HCT116 (cell line): ENCODE measurements at regions not wholly inside any gene's neighbourhood (a gene's known extent, or its start where the extent isn't known, plus 50 kb on each side); places are given as distances from the start of the nearest gene placed in this dataset.

ENCODE experiments used
- ATAC-seq: fragments of 200-7000 bp; cut with Tn5 transposase; 2 replicates; pipeline ENCODE4 v1.9.1; 2020; ENCODE audit warnings: mild to moderate bottlenecking, moderate library complexity
- BruUV-seq: library from RNA; stranded (reverse); fragments of 400-500 nt; replicated peaks from 2 replicates; lab custom pipeline; 2021; lab: Mats Ljungman, UMichigan
- CTCF ChIA-PET: fragments of 300-600 bp; sonication (Branson Sonifier 250); formaldehyde crosslinking; loops from one replicate; lab custom pipeline; 2021; ENCODE audit warnings: antibody characterized with exemption; lab: Charles Lee
- POLR2A ChIA-PET: fragments of 300-600, 350-600 bp; sonication (Branson Sonifier 250); formaldehyde crosslinking; loops from one replicate; lab custom pipeline; 2021; ENCODE audit warnings: antibody characterized with exemption; lab: Charles Lee
- RAD21 ChIA-PET, 2 experiments: fragments of 300-600 bp; sonication (Branson Sonifier 250); formaldehyde crosslinking; loops; one replicate each; lab custom pipeline; 2023; ENCODE audit warnings: low total read pairs in 2 of 2; ENCODE audit not compliant: uncharacterized antibody in 2 of 2, unreplicated experiment in 2 of 2, low non-redundant PET in 1 of 2; lab: Charles Lee
- DNase-seq: peaks from one replicate; pipeline ENCODE4 v3.0.0-alpha.2; 2010; ENCODE audit warnings: low read depth, low spot score
- H2AFZ ChIP-seq: fragments of 200-600 bp; shearing (Covaris generic), sonication (generic); 2 replicates; pipeline ENCODE4 v1.6.1; 2017; ENCODE audit warnings: low read depth, mixed run types, mixed read lengths, antibody characterized with exemption, low read length; ENCODE audit not compliant: poor library complexity, severe bottlenecking
- H3K27ac ChIP-seq: 2 replicates; pipeline ENCODE4 v1.5.1; 2012; ENCODE audit warnings: low read depth, low read length
- H3K27me3 ChIP-seq: fragments of 200-600 bp; sonication (generic); 2 replicates; pipeline ENCODE4 v1.6.1; 2016; ENCODE audit warnings: mixed run types, low read length, mixed read lengths; ENCODE audit not compliant: insufficient read depth
- H3K36me3 ChIP-seq, 2 experiments: fragments of 200-500 bp in 1 of 2; fragments of 200-600 bp in 1 of 2; sonication (Bioruptor generic) in 1 of 2; sonication (generic) in 1 of 2; 2 replicates each; pipeline versions ENCODE4 v1.5.1 to v1.6.1; 2014 to 2016; ENCODE audit warnings: low read length in 2 of 2, inconsistent platforms in 1 of 2, mixed read lengths in 1 of 2, mixed run types in 1 of 2; ENCODE audit not compliant: insufficient read depth in 2 of 2, control insufficient read depth in 1 of 2
- H3K4me1 ChIP-seq, 2 experiments: fragments of 200-600 bp in 1 of 2; sonication (generic) in 1 of 2; 2 replicates each; pipeline versions ENCODE4 v1.5.1 to v1.6.1; 2012 to 2017; ENCODE audit warnings: low read length in 2 of 2, inconsistent platforms in 1 of 2, mild to moderate bottlenecking in 1 of 2, mixed read lengths in 1 of 2, mixed run types in 1 of 2, moderate library complexity in 1 of 2; ENCODE audit not compliant: insufficient read depth in 2 of 2, control insufficient read depth in 1 of 2
- H3K4me2 ChIP-seq: fragments of 200-600 bp; sonication (generic); 2 replicates; pipeline ENCODE4 v1.6.1; 2017; ENCODE audit warnings: mixed run types, low read length, mixed read lengths
- H3K4me3 ChIP-seq, 2 experiments: fragments of 200-600 bp in 1 of 2; sonication (generic) in 1 of 2; replicated peaks in 1 of 2; 2 replicates each; pipeline ENCODE4 v1.5.1; 2011 to 2016; ENCODE audit warnings: low read length in 2 of 2, control low read depth in 1 of 2, low read depth in 1 of 2, mild to moderate bottlenecking in 1 of 2, mixed read lengths in 1 of 2, mixed run types in 1 of 2
- H3K79me2 ChIP-seq: fragments of 200-600 bp; sonication (generic); 2 replicates; pipeline ENCODE4 v1.6.1; 2017; ENCODE audit warnings: mild to moderate bottlenecking, mixed run types, low read length, moderate library complexity, mixed read lengths; ENCODE audit not compliant: insufficient read depth
- H3K9ac ChIP-seq: fragments of 200-600 bp; sonication (generic); 2 replicates; pipeline ENCODE4 v1.6.1; 2016; ENCODE audit warnings: low read length, mixed read lengths
- H3K9me2 ChIP-seq: fragments of 200-600 bp; sonication (generic), shearing (Covaris generic); 2 replicates; pipeline ENCODE4 v1.6.1; 2017; ENCODE audit warnings: mixed run types, mild to moderate bottlenecking, moderate library complexity; ENCODE audit not compliant: insufficient read depth
- H3K9me3 ChIP-seq, 2 experiments: fragments of 200-500 bp in 1 of 2; fragments of 200-600 bp in 1 of 2; sonication (Bioruptor generic) in 1 of 2; sonication (generic) in 1 of 2; 2 replicates each; pipeline ENCODE4 v1.6.1; 2014 to 2017; ENCODE audit warnings: low read length in 2 of 2, mixed read lengths in 2 of 2, inconsistent platforms in 1 of 2, low read depth in 1 of 2, mild to moderate bottlenecking in 1 of 2, mixed run types in 1 of 2, moderate library complexity in 1 of 2; ENCODE audit not compliant: control insufficient read depth in 1 of 2, insufficient read depth in 1 of 2
- H4K20me1 ChIP-seq: fragments of 200-600 bp; sonication (generic), shearing (Covaris generic); 2 replicates; pipeline ENCODE4 v1.6.1; 2017; ENCODE audit warnings: mixed run types, mild to moderate bottlenecking, moderate library complexity; ENCODE audit not compliant: insufficient read depth
- CTCF ChIP-seq, 3 experiments: fragments of 200-600 bp in 1 of 3; sonication (generic) in 1 of 3; IDR thresholded peaks in 2 of 3; conservative IDR thresholded peaks in 1 of 3; 2 replicates each; pipeline ENCODE4 v1.5.1; 2012 to 2017; ENCODE audit warnings: low read depth in 2 of 3, low read length in 2 of 3, antibody characterized with exemption in 1 of 3, borderline replicate concordance in 1 of 3, control low read depth in 1 of 3, mild to moderate bottlenecking in 1 of 3, mixed read lengths in 1 of 3, mixed run types in 1 of 3, moderate library complexity in 1 of 3; ENCODE audit not compliant: insufficient read depth in 1 of 3
- EZH2 ChIP-seq: fragments of 200-600 bp; sonication (generic); IDR thresholded peaks from 2 replicates; pipeline ENCODE4 v1.6.1; 2017; ENCODE audit warnings: antibody characterized with exemption, mixed run types
- EZH2phosphoT487 ChIP-seq: fragments of 200-600 bp; IDR thresholded peaks from 2 replicates; pipeline ENCODE4 v1.6.1; 2018; ENCODE audit warnings: antibody characterized with exemption, borderline replicate concordance
- POLR2A ChIP-seq: IDR thresholded peaks from 2 replicates; pipeline ENCODE4 v1.7.0; 2011; ENCODE audit warnings: borderline replicate concordance; ENCODE audit not compliant: insufficient read depth, insufficient read length; ENCODE audit errors: extremely low read depth
- POLR2AphosphoS5 ChIP-seq: IDR thresholded peaks from 2 replicates; pipeline ENCODE4 v1.6.1; 2011; ENCODE audit warnings: mild to moderate bottlenecking, low read depth, low read length, moderate library complexity
- SP1 ChIP-seq: IDR thresholded peaks from 2 replicates; pipeline ENCODE4 v1.6.1; 2012; ENCODE audit warnings: low read depth
- SRF ChIP-seq: IDR thresholded peaks from 2 replicates; pipeline ENCODE4 v1.6.1; 2012; ENCODE audit warnings: low read depth
- TCF7L2 ChIP-seq: IDR thresholded peaks from 2 replicates; pipeline ENCODE4 v1.7.0; 2011; ENCODE audit warnings: borderline replicate concordance, inconsistent platforms; ENCODE audit not compliant: insufficient read depth, insufficient read length; ENCODE audit errors: extremely low read depth
- intact Hi-C: fragments of 100-400 bp; cut with micrococcal nuclease; formaldehyde crosslinking; loops from 2 replicates; pipeline ENCODE4 v1.10.0; 2022
- TF ChIP-seq, protein P1 (sequence below): IDR thresholded peaks from 2 replicates; pipeline ENCODE4 v1.6.1; 2011; ENCODE audit warnings: mild to moderate bottlenecking, low read length, moderate library complexity; ENCODE audit not compliant: insufficient replicate concordance; ENCODE audit errors: extremely low read depth

GRCh38 chr20:61123286-61123685 is 128.8 kb upstream of the CDH4 start:
- no peak for DNase-seq
- H2AFZ ChIP-seq, result no peak overlapping the region
- TF ChIP-seq CTCF (IDR thresholded peaks at IDR 0.05 in 2 of 3, conservative IDR thresholded peaks at IDR 0.05 in 1 of 3; ENCODE audit: borderline replicate concordance in 1 of 3, insufficient read depth in 1 of 3, low read depth in 2 of 3, low read length in 2 of 3), result no peak
- no peak for TF ChIP-seq SP1
- TF ChIP-seq TCF7L2, result no peak
- TF ChIP-seq, protein P1, sequence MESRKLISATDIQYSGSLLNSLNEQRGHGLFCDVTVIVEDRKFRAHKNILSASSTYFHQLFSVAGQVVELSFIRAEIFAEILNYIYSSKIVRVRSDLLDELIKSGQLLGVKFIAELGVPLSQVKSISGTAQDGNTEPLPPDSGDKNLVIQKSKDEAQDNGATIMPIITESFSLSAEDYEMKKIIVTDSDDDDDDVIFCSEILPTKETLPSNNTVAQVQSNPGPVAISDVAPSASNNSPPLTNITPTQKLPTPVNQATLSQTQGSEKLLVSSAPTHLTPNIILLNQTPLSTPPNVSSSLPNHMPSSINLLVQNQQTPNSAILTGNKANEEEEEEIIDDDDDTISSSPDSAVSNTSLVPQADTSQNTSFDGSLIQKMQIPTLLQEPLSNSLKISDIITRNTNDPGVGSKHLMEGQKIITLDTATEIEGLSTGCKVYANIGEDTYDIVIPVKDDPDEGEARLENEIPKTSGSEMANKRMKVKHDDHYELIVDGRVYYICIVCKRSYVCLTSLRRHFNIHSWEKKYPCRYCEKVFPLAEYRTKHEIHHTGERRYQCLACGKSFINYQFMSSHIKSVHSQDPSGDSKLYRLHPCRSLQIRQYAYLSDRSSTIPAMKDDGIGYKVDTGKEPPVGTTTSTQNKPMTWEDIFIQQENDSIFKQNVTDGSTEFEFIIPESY, result no peak
- no peak for TF ChIP-seq POLR2A
- TF ChIP-seq EZH2phosphoT487, result no peak
- no peak for TF ChIP-seq EZH2
- no peak for TF ChIP-seq POLR2AphosphoS5
- TF ChIP-seq SRF, result no peak

More at GRCh38 chr20:61123286-61123685, 128.8 kb upstream of the CDH4 start:
- Histone ChIP-seq H3K4me1 (no peaks in the 10 kb centered on the region), H3K27me3 (no peaks in the 10 kb centered on the region), H4K20me1 (no peaks in the 10 kb centered on the region), H3K9me3 (peaks cover 4 to 21% of the 10 kb centered on the region in 2 experiments; a peak in 2 of 4 replicates), H3K4me2 (no peak overlapping the region), H3K27ac (no peak overlapping the region), H3K9me2 (no peaks in the 10 kb centered on the region), H3K36me3 (no peaks in the 10 kb centered on the region), H3K79me2 (no peaks in the 10 kb centered on the region), H3K4me3 (no peak overlapping the region), H3K9ac (no peak overlapping the region)
- RAD21 ChIA-PET, result no interaction called here
- no peak for ATAC-seq
- POLR2A ChIA-PET, result no interaction called here
- CTCF ChIA-PET, result no interaction called here
- intact Hi-C loops, result no loop called here
- no TSS peak for BruUV-seq
